Activated CD8-positive, alpha-beta T cell treated with anti-CD3 and anti-CD28 coated beads for 36 hours (primary cell): ENCODE measurements at regions not wholly inside any gene's neighbourhood (a gene's known extent, or its start where the extent isn't known, plus 50 kb on each side); places are given as distances from the start of the nearest gene placed in this dataset.

Source experiments
- ATAC-seq: fragments of 200-7000 bp; cut with Tn5 transposase; one replicate; pipeline ENCODE4 v1.10.0; 2021; ENCODE audit warnings: mild to moderate bottlenecking, moderate library complexity
- CTCF ChIA-PET: fragments of 350-600 bp; sonication (Branson Sonifier 250); formaldehyde crosslinking; loops from one replicate; lab custom pipeline; 2021; ENCODE audit warnings: antibody characterized with exemption; lab: Charles Lee
- POLR2A ChIA-PET: fragments of 350-600 bp; sonication (Branson Sonifier 250); formaldehyde crosslinking; loops from one replicate; lab custom pipeline; 2021; ENCODE audit warnings: antibody characterized with exemption; lab: Charles Lee
- DNase-seq: peaks from one replicate; pipeline ENCODE4 v3.0.0-alpha.2; 2020
- H3K27ac Mint-ChIP-seq: one replicate; pipeline ENCODE4 v1.8.0; 2021; ENCODE audit warnings: mild to moderate bottlenecking, mixed read lengths
- H3K27me3 Mint-ChIP-seq: one replicate; pipeline ENCODE4 v1.8.0; 2021; ENCODE audit warnings: mixed read lengths
- H3K36me3 Mint-ChIP-seq: one replicate; pipeline ENCODE4 v1.8.0; 2021; ENCODE audit warnings: low read depth, mixed read lengths
- H3K4me1 Mint-ChIP-seq: one replicate; pipeline ENCODE4 v1.8.0; 2021; ENCODE audit warnings: low read depth, mixed read lengths
- H3K4me3 Mint-ChIP-seq: one replicate; pipeline ENCODE4 v1.8.0; 2021; ENCODE audit warnings: mild to moderate bottlenecking, moderate library complexity, mixed read lengths
- H3K9me3 Mint-ChIP-seq: one replicate; pipeline ENCODE4 v1.8.0; 2021; ENCODE audit warnings: mixed read lengths
- CTCF ChIP-seq: fragments of 200-600 bp; IDR thresholded peaks from one replicate; pipeline ENCODE4 v1.8.0; 2022; ENCODE audit warnings: antibody characterized with exemption, mild to moderate bottlenecking
- intact Hi-C: fragments of 100-400 bp; cut with micrococcal nuclease; formaldehyde crosslinking; loops from one replicate; pipeline ENCODE4 v1.10.0; 2022

GRCh38 chr21:27379354-27379753 lies 412.5 kb upstream of the ADAMTS5 start:
- H3K27me3 Mint-ChIP-seq: no peaks in the 10 kb centered on the region
- intact Hi-C loops: no loop called here
- H3K27ac Mint-ChIP-seq: no peak overlapping the region
- ChIA-PET POLR2A (no interaction called here), CTCF (no interaction called here)
- ATAC-seq (no peak), DNase-seq (no peak)
- H3K36me3 Mint-ChIP-seq: no peaks in the 10 kb centered on the region
- peaks cover 2% of the 10 kb centered on the region for H3K9me3 Mint-ChIP-seq
- H3K4me1 Mint-ChIP-seq: no peaks in the 10 kb centered on the region
- no peak for TF ChIP-seq CTCF
- H3K4me3 Mint-ChIP-seq: no peak overlapping the region

GRCh38 chr21:27372381-27372780 lies 405.5 kb upstream of the ADAMTS5 start:
- intact Hi-C loops: no loop called here
- CTCF ChIA-PET: no interaction called here
- Mint-ChIP-seq H3K9me3 (no peaks in the 10 kb centered on the region), H3K4me3 (no peak overlapping the region), H3K4me1 (no peaks in the 10 kb centered on the region), H3K27ac (no peak overlapping the region), H3K27me3 (no peaks in the 10 kb centered on the region), H3K36me3 (no peaks in the 10 kb centered on the region)
- POLR2A ChIA-PET: no interaction called here
- ATAC-seq (no peak), DNase-seq (no peak)
- no peak for TF ChIP-seq CTCF

- DNase-seq (no peak), ATAC-seq (no peak)
- H3K36me3 Mint-ChIP-seq: no peaks in the 10 kb centered on the region
- no peaks in the 10 kb centered on the region for H3K4me1 Mint-ChIP-seq
- POLR2A ChIA-PET: no interaction called here
- H3K27me3 Mint-ChIP-seq: no peaks in the 10 kb centered on the region
- no peak overlapping the region for H3K27ac Mint-ChIP-seq
- TF ChIP-seq CTCF: no peak
- intact Hi-C loops: no loop called here
- no peak overlapping the region for H3K4me3 Mint-ChIP-seq
- CTCF ChIA-PET: no interaction called here
- no peaks in the 10 kb centered on the region for H3K9me3 Mint-ChIP-seq
Observed at GRCh38 chr21:27371975-27372331, 405.1 kb upstream of the ADAMTS5 start.

GRCh38 chr21:27371115-27371974 lies 404.5 kb upstream of the ADAMTS5 start:
- no peaks in the 10 kb centered on the region for H3K27me3 Mint-ChIP-seq
- ChIA-PET POLR2A (no interaction called here), CTCF (no interaction called here)
- no peaks in the 10 kb centered on the region for H3K9me3 Mint-ChIP-seq
- no peaks in the 10 kb centered on the region for H3K4me1 Mint-ChIP-seq
- ATAC-seq: no peak
- H3K4me3 Mint-ChIP-seq: no peak overlapping the region
- no peak overlapping the region for H3K27ac Mint-ChIP-seq
- DNase-seq: no peak
- intact Hi-C loops: no loop called here
- TF ChIP-seq CTCF: no peak
- H3K36me3 Mint-ChIP-seq: no peaks in the 10 kb centered on the region

- DNase-seq: no peak
- CTCF ChIA-PET: interaction anchor here (0.7 kb wide), 1 partner anchor 748 kb away, joined by 3 read pairs; no protein-coding TSS in a partner anchor
- no peak for TF ChIP-seq CTCF
- Mint-ChIP-seq H3K27ac (no peak overlapping the region), H3K4me1 (no peaks in the 10 kb centered on the region), H3K27me3 (no peaks in the 10 kb centered on the region), H3K36me3 (no peaks in the 10 kb centered on the region), H3K9me3 (peaks cover 3% of the 10 kb centered on the region), H3K4me3 (no peak overlapping the region)
- POLR2A ChIA-PET: no interaction called here
- no peak for ATAC-seq
- intact Hi-C loops: no loop called here
Observed at GRCh38 chr21:27369978-27370571, 403.2 kb upstream of the ADAMTS5 start.
